ENCODE measurements at regions not wholly inside any gene's neighbourhood (a gene's known extent, or its start where the extent isn't known, plus 50 kb on each side); places are given as distances from the start of the nearest gene placed in this dataset.

GRCh38 chr9:118515947-118516346 is 811.7 kb downstream of the TLR4 start:
- TF ChIP-seq CTCF (IDR thresholded peaks at IDR 0.05; ENCODE audit: low read depth, low read length) (no peak), POLR2A (IDR thresholded peaks at IDR 0.05; ENCODE audit: extremely low read depth, insufficient read length) (no peak), MAX (IDR thresholded peaks at IDR 0.05; ENCODE audit: low read depth, low read length) (no peak), MYC (IDR thresholded peaks at IDR 0.05; ENCODE audit: low read depth, low read length) (no peak)
